B cell (primary cell): ENCODE measurements at regions not wholly inside any gene's neighbourhood (a gene's known extent, or its start where the extent isn't known, plus 50 kb on each side); places are given as distances from the start of the nearest gene placed in this dataset.

Source experiments
- ATAC-seq: fragments of 200-7000 bp; cut with Tn5 transposase; one replicate; pipeline ENCODE4 v1.10.0; 2021; ENCODE audit warnings: low read depth, mild to moderate bottlenecking, moderate number of reproducible peaks, moderate library complexity
- CTCF ChIA-PET: fragments of 350-600 bp; sonication (Branson Sonifier 250); formaldehyde crosslinking; loops from one replicate; lab custom pipeline; 2021; ENCODE audit warnings: antibody characterized with exemption, inconsistent platforms; lab: Charles Lee
- POLR2A ChIA-PET: fragments of 350-600 bp; sonication (Branson Sonifier 250); formaldehyde crosslinking; loops from one replicate; lab custom pipeline; 2021; ENCODE audit warnings: antibody characterized with exemption; lab: Charles Lee
- DNase-seq: peaks from one replicate; pipeline ENCODE4 v3.0.0; 2013
- H2AFZ ChIP-seq: 2 replicates; pipeline ENCODE4 v1.6.1; 2012; ENCODE audit warnings: mild to moderate bottlenecking, low read depth, low read length; ENCODE audit not compliant: insufficient read depth, poor library complexity, severe bottlenecking
- H3K27ac ChIP-seq, 2 donors: 1 replicate in 1 of 2; 2 replicates in 1 of 2; pipeline ENCODE4 v1.5.1; 2012 to 2013; ENCODE audit warnings: low read length in 2 of 2, mild to moderate bottlenecking in 2 of 2, moderate library complexity in 1 of 2
- H3K27me3 ChIP-seq, 4 experiments: fragments of 200-600 bp in 1 of 4; sonication (generic) in 1 of 4; replicated peaks in 1 of 4; 1 replicate in 2 of 4; 2 replicates in 2 of 4; pipeline versions ENCODE4 v1.6.1 to v1.7.0; 2013 to 2016; ENCODE audit warnings: low read length in 3 of 4, mild to moderate bottlenecking in 2 of 4, mixed read lengths in 1 of 4, moderate library complexity in 1 of 4; ENCODE audit not compliant: insufficient read depth in 4 of 4, control insufficient read depth in 3 of 4; ENCODE audit errors: control extremely low read depth in 1 of 4
- H3K36me3 ChIP-seq, 2 experiments: replicated peaks in 1 of 2; 1 replicate in 1 of 2; 2 replicates in 1 of 2; pipeline versions ENCODE4 v1.6.1 to v1.7.1; 2013; ENCODE audit warnings: low read length in 1 of 2; ENCODE audit not compliant: insufficient read depth in 2 of 2, control insufficient read depth in 1 of 2; ENCODE audit errors: control extremely low read depth in 1 of 2, extremely low read depth in 1 of 2
- H3K4me1 ChIP-seq, 2 donors: fragments of 200-600 bp in 1 of 2; sonication (generic) in 1 of 2; 1 replicate in 1 of 2; 2 replicates in 1 of 2; pipeline versions ENCODE4 v1.5.1 to v1.6.1; 2013 to 2017; ENCODE audit warnings: low read length in 2 of 2; ENCODE audit not compliant: control insufficient read depth in 2 of 2, insufficient read depth in 2 of 2
- H3K4me2 ChIP-seq: replicated peaks from 2 replicates; pipeline ENCODE3; 2012; ENCODE audit warnings: mild to moderate bottlenecking, low read depth, low read length; ENCODE audit not compliant: poor library complexity, severe bottlenecking
- H3K4me3 ChIP-seq, 5 experiments: fragments of 200-600 bp in 1 of 5; sonication (generic) in 1 of 5; 1 replicate in 3 of 5; 2 replicates in 2 of 5; pipeline versions ENCODE4 v1.5.1 to v1.7.0; 2011 to 2016; ENCODE audit warnings: low read length in 4 of 5, mild to moderate bottlenecking in 4 of 5, low read depth in 2 of 5, control low read depth in 1 of 5, moderate library complexity in 1 of 5; ENCODE audit not compliant: insufficient read depth in 1 of 5; ENCODE audit errors: control extremely low read depth in 1 of 5, extremely low read depth in 1 of 5
- H3K79me2 ChIP-seq: fragments of 200-600 bp; sonication (generic); one replicate; pipeline ENCODE4 v1.6.0; 2016; ENCODE audit warnings: low read length; ENCODE audit not compliant: control insufficient read depth, insufficient read depth
- H3K9ac ChIP-seq: fragments of 200-600 bp; sonication (generic); 2 replicates; pipeline ENCODE4 v1.6.1; 2017; ENCODE audit warnings: mild to moderate bottlenecking, low read length, moderate library complexity
- H3K9me3 ChIP-seq, 3 donors: one replicate each; pipeline versions ENCODE4 v1.6.1 to v1.7.1; 2013; ENCODE audit warnings: low read length in 2 of 3; ENCODE audit not compliant: control insufficient read depth in 2 of 3, insufficient read depth in 1 of 3; ENCODE audit errors: control extremely low read depth in 1 of 3
- H4K20me1 ChIP-seq: 2 replicates; pipeline ENCODE4 v1.6.0; 2012; ENCODE audit warnings: mild to moderate bottlenecking, low read length; ENCODE audit not compliant: insufficient read depth, control insufficient read depth, poor library complexity, severe bottlenecking
- H3K27ac Mint-ChIP-seq: one replicate; pipeline ENCODE4 v1.8.0; 2021; ENCODE audit warnings: mixed read lengths
- H3K27me3 Mint-ChIP-seq: one replicate; pipeline ENCODE4 v1.8.0; 2021; ENCODE audit warnings: mixed read lengths
- H3K4me1 Mint-ChIP-seq: one replicate; pipeline ENCODE4 v1.8.0; 2021; ENCODE audit warnings: mixed read lengths
- H3K4me3 Mint-ChIP-seq: one replicate; pipeline ENCODE4 v1.8.0; 2021; ENCODE audit warnings: mixed read lengths
- H3K9me3 Mint-ChIP-seq: one replicate; pipeline ENCODE4 v1.8.0; 2022; ENCODE audit warnings: mixed read lengths; ENCODE audit not compliant: insufficient read depth
- CTCF ChIP-seq: fragments of 200-600 bp; IDR thresholded peaks from one replicate; pipeline ENCODE4 v1.8.0; 2022; ENCODE audit warnings: antibody characterized with exemption, mild to moderate bottlenecking
- EZH2 ChIP-seq: IDR thresholded peaks from 2 replicates; pipeline ENCODE4 v1.6.1; 2012; ENCODE audit warnings: borderline replicate concordance, low read depth, mild to moderate bottlenecking, moderate library complexity, low read length; ENCODE audit not compliant: insufficient read depth, poor library complexity, severe bottlenecking
- WGBS: methylation state at CpG from one replicate; pipeline ENCODE4 v1.1.5; 2013; ENCODE audit warnings: missing lambda C conversion rate; ENCODE audit not compliant: insufficient coverage; 5-methylcytosine and 5-hydroxymethylcytosine counted together
- intact Hi-C: fragments of 100-400 bp; cut with micrococcal nuclease; formaldehyde crosslinking; loops from one replicate; pipeline ENCODE4 v1.10.0; 2022

GRCh38 chr1:209527993-209528717 is 55.4 kb upstream of the CAMK1G start:
- POLR2A ChIA-PET: no interaction called here
- no peak for ATAC-seq
- Mint-ChIP-seq H3K27ac (no peak overlapping the region), H3K4me1 (no peaks in the 10 kb centered on the region), H3K27me3 (peaks cover 36% of the 10 kb centered on the region), H3K9me3 (no peaks in the 10 kb centered on the region), H3K4me3 (no peak overlapping the region)
- Histone ChIP-seq H3K4me1 (no peaks in the 10 kb centered on the region), H3K9me3 (no peaks in the 10 kb centered on the region), H2AFZ (no peak overlapping the region), H3K9ac (no peak overlapping the region), H3K27ac (no peak overlapping the region), H3K4me3 (no peak overlapping the region), H4K20me1 (no peaks in the 10 kb centered on the region), H3K79me2 (no peaks in the 10 kb centered on the region), H3K27me3 (peaks cover 0 to 3% (median 0%) of the 10 kb centered on the region in 4 experiments), H3K36me3 (no peaks in the 10 kb centered on the region), H3K4me2 (no peak overlapping the region)
- intact Hi-C loops: no loop called here
- no peak for DNase-seq
- CTCF ChIA-PET: no interaction called here
- 100% methylated on average over 5 of the region's 9 CpGs for WGBS
- TF ChIP-seq EZH2 (no peak), CTCF (no peak)

- Histone ChIP-seq H4K20me1 (no peaks in the 10 kb centered on the region), H3K4me3 (no peak overlapping the region), H3K4me1 (no peaks in the 10 kb centered on the region), H2AFZ (no peak overlapping the region), H3K9me3 (no peaks in the 10 kb centered on the region), H3K27ac (no peak overlapping the region), H3K27me3 (peaks cover 0 to 3% (median 0%) of the 10 kb centered on the region in 4 experiments), H3K4me2 (no peak overlapping the region), H3K36me3 (no peaks in the 10 kb centered on the region), H3K79me2 (no peaks in the 10 kb centered on the region), H3K9ac (no peak overlapping the region)
- H3K4me3 Mint-ChIP-seq: no peak overlapping the region
- DNase-seq (no peak), ATAC-seq (no peak)
- intact Hi-C loops: no loop called here
- H3K4me1 Mint-ChIP-seq: no peaks in the 10 kb centered on the region
- H3K27ac Mint-ChIP-seq: no peak overlapping the region
- H3K27me3 Mint-ChIP-seq: peaks cover 38% of the 10 kb centered on the region
- ChIA-PET POLR2A (no interaction called here), CTCF (no interaction called here)
- 85% methylated on average over 2 of the region's 3 CpGs for WGBS
- TF ChIP-seq EZH2: no peak
- TF ChIP-seq CTCF: no peak
- H3K9me3 Mint-ChIP-seq: no peaks in the 10 kb centered on the region
Measured at GRCh38 chr1:209529233-209529632, 54.3 kb upstream of the CAMK1G start.
